DND-41 (cell line): ENCODE measurements at regions not wholly inside any gene's neighbourhood (a gene's known extent, or its start where the extent isn't known, plus 50 kb on each side); places are given as distances from the start of the nearest gene placed in this dataset.

Source experiments
- CTCF ChIP-seq: IDR thresholded peaks from 2 replicates; pipeline ENCODE4 v1.5.1; 2012; ENCODE audit warnings: borderline replicate concordance, low read length, moderate library complexity, mild to moderate bottlenecking; ENCODE audit not compliant: poor library complexity, severe bottlenecking; ENCODE audit errors: extremely low read depth
- EZH2 ChIP-seq: IDR thresholded peaks from 3 replicates; pipeline ENCODE4 v1.6.1; 2012; ENCODE audit warnings: borderline replicate concordance, low read depth, mild to moderate bottlenecking, moderate library complexity, low read length, inconsistent platforms; ENCODE audit not compliant: severe bottlenecking

DNA sequence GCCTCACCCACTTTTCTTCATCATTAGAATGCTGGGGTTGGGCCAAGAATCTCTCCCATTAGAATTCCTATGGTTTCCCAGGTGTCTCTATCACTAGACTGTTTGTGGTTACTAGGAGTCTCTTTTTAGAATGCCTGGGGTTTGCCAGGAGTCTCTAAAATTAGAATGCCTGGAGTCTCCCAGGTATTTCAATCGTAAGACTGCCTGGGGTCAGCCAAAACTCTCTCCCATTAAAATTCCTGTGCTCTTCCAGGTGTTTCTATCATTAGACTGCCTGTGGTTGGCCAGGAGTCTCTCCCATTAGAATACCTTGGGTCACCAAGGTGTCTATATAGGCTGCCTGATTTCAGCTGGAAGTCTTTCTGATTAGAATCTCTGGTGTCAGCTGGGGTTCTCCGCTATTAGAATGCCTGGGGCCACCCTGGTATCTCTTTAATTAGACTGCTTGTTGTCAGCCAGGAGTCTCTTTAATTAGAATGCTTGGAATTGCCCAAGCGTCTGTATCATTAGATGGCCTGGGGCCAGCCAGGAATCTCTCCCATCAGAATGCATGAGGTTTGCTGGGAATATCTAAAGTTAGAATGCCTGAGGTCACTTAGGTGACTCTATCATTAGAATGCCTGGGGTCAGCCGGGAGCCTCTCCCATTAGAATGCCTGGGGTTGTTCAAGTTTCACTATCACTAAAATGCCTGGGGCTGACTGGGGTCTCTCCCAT is 1479.2 kb downstream of the UQCRFS1 start:
- TF ChIP-seq CTCF (no peak), EZH2 (no peak)
